ENCODE measurements at regions not wholly inside any gene's neighbourhood (a gene's known extent, or its start where the extent isn't known, plus 50 kb on each side); places are given as distances from the start of the nearest gene placed in this dataset.

DNA sequence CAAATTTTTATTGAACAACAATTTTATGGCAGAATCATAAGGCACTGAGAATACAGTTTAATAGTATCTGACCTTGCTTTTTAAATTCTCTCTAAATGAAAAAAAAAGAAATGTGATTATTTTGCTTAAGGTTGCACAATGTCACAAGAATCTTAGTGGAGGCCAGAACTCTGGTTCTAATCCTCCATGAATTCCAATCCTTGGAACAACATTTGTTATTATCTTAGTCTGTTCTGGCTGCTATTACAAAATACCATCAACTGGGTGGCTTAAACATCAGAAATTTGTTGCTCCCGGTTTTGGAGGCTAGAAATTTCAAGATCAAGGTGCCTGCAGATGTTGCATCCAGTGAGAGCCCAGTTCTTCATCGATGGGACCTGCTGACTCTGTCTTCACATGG lies 158.2 kb upstream of the POM121L12 start:
- TF ChIP-seq POLR2A (IDR thresholded peaks at IDR 0.05) (no peak), EP300 (IDR thresholded peaks at IDR 0.05) (no peak)
- TF ChIP-seq, protein P1, sequence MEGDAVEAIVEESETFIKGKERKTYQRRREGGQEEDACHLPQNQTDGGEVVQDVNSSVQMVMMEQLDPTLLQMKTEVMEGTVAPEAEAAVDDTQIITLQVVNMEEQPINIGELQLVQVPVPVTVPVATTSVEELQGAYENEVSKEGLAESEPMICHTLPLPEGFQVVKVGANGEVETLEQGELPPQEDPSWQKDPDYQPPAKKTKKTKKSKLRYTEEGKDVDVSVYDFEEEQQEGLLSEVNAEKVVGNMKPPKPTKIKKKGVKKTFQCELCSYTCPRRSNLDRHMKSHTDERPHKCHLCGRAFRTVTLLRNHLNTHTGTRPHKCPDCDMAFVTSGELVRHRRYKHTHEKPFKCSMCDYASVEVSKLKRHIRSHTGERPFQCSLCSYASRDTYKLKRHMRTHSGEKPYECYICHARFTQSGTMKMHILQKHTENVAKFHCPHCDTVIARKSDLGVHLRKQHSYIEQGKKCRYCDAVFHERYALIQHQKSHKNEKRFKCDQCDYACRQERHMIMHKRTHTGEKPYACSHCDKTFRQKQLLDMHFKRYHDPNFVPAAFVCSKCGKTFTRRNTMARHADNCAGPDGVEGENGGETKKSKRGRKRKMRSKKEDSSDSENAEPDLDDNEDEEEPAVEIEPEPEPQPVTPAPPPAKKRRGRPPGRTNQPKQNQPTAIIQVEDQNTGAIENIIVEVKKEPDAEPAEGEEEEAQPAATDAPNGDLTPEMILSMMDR (IDR thresholded peaks at IDR 0.05), result no peak

Data from sigmoid colon (tissue), 4 donors.